Kidney tubule cell (primary cell): ENCODE measurements at regions not wholly inside any gene's neighbourhood (a gene's known extent, or its start where the extent isn't known, plus 50 kb on each side); places are given as distances from the start of the nearest gene placed in this dataset.

Source experiments
- DNase-seq: peaks from one replicate; pipeline ENCODE4 v3.0.0-alpha.2; 2018; ENCODE audit warnings: low spot score

DNA sequence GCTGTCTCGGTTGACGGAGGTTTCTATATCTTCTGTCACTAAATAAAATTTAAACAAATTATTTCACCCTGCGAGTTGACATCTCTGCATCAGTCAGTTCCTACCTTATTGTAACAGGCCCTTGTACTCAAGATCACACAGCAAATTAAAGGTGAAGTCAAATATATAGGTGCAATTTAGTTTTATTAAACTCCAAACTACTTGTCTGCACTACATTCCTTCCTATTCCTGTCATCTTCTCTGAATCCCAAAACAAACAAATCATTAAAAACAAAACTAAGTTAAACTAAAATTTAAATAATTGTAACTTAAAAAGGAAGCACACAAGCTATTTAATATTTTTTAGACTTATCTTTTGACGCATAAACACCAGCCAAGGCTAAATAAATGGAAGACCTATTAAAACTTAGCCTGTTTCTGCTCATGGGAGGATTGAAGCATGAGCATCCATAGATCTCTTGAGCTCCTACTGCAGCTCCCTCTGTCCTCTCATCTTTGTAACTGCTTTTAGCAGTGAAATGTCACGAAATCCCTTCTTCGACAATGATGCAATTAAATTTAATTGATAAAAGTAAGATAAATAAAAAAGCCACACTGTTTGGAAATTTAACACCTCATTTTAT, 1152.3 kb upstream of the GJE1 start:
- no peak for DNase-seq

GRCh38 chr6:140979642-140980091, 1153.1 kb upstream of the GJE1 start:
- peak; percentile 88 for DNase-seq

- no peak for DNase-seq
Observed at GRCh38 chr6:140977403-140977802, 1155.3 kb upstream of the GJE1 start.

DNA sequence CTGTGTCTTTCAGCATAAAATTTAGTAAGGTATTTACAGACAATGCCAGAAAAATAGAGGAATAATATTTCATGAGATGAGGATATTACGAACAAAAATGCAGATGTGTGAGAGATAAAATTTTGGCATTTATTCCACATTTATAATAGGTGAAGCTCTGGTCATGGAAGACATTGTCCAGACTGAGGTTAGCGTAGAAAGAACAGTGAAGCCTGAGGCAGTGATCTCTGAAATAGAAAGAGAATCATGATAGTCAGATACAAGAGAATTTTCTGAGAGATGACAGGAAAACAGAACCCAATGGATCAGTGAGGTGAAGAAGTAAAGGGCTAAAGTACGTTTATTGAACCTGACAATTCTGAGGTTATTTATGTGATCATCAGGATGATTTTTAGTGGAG, 1155.9 kb upstream of the GJE1 start:
- no peak for DNase-seq

DNA sequence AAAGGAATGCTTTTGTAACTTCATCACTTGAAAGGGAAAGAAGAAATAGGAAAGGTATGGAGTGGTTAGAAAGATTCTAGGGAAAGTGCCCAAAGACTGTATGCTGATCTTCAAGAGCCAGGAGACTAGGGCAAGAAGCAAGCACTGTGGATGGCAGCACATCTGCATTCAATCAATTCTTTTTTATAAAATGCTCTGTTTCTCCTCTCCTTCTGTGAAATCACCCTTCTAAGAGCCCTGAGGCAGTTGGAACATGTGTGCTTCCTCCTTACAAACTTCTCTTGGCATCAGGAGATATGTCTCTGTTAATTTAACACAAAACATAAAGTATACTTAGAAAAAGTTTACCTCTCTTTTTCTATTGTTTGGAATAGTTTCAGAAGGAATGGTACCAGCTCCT, 1162.2 kb upstream of the GJE1 start:
- DNase-seq: no peak

DNA sequence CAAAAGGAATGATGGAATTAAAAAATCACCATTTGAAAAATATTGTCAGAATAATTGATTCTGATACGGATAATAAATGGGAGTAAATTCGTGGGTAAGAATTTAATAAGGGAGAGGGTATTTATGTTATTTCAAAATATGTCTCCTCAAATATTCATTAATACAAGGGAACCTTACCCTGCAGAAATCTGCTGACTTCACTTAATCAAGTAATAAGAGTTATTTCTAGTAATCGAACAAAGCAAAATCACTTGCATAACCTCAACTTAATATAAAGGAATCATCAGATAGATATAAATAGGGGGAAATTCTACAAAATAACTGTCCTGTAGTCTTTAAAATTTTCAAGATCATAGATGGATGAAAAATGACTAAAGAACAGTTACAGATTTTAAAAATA, 1164.7 kb upstream of the GJE1 start:
- DNase-seq: no peak

DNA sequence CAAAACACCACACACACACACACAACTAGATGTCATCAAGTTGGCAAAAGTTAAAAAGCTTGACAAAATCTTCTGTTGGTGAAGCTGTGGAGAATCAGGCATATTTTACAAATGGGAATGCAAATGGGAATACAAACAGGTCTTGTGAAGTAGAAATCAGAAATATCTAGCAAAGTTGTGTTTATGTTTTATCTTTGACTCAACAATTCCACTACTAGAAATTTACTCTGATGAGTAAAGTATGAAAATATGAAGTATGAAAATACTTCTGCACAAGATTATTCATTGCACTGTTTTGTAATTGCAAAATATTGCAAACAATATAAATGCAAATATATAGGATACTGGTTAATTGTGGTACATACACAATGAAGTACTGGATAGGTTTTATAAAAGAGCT, 1166.0 kb upstream of the GJE1 start:
- DNase-seq: no peak

- DNase-seq: no peak
Observed at GRCh38 chr6:140960566-140960965, 1172.2 kb upstream of the GJE1 start.

DNA sequence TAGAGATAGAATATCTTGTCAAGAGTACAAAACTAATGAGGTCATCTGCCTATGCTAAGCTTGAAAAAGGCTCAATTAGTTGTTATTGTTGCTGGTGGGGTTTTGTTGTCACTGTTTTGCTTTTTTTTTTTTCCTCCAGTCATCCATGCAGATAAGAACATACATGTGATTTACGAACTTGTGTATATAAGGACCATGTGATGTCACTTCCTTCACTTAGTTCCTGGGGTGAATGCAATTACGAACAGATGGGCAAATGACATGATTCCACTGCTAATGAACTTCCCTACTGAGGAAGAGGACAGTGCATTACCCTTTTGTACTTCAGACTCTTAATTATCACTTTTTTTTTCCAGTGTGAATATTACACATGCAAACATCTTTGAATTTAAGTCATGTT, 1175.3 kb upstream of the GJE1 start:
- DNase-seq: no peak

GRCh38 chr6:140956571-140957369, 1176.0 kb upstream of the GJE1 start:
- DNase-seq: no peak

DNA sequence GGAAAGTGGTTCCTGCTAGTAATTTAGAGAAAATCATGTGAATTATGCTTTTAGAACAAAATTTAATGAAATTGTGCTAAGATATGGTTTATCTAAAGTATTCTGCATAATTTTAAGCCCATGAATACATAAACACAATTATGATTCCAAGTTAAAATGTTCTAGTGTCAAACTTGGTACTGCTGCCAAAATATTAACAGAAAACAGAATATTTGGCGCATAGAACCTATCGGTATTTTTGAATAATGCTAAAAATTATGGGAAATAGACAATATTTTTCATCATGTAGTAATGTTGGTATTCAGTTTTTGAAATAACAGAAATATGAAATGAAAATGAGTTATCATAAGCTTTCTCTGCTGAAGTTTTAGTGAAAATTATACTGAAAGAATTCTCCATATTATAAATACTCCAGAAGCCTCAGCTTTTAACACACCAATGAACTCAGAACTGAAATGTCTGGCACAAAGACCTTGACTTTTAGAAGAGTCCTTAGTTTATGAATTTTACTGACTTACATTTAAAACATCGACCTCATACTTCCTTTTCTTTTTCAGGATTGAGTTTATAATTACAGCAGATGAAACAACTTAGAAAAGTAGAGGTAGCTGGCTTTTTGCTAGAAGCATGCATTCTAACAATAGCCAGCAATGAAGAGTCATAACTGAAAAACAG, 1192.3 kb upstream of the GJE1 start:
- no peak for DNase-seq

DNA sequence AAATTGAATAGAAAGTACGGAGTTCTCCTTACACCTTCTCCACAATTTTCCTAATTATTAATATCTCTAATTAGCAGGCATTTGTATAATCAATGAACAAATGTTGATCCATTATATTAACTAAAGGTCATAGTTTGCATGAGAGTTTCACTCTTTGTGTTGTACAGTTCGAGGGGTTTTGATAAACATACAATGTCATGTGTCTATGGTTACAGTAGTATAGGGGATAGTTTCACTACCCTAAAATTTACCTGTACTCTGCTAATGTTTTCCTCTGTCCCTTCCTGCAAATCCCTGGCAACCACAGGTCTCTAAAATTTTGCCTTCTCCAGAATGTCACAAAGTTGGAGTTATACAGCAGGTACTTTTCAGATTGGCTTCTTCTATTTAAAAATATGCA, 1199.8 kb upstream of the GJE1 start:
- DNase-seq: no peak

GRCh38 chr6:140931581-140931980, 1201.1 kb upstream of the GJE1 start:
- no peak for DNase-seq

DNA sequence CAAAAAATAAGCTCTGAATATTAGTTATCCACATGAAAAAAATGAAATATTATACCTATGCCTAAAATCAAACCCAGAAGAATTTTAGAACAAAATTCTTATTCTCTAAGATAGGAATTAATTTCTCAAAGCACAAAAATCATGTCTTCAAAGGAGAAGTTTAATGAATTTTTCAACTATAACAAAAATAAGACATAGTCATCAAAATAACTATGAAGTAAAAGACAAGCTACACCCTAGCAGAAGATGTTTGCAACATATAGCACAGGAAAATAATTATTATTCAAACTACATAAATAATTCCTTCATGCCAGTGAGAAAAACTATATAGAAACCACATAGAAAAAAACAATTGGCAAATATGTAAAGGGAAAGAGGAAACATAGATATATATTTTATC, 1203.6 kb upstream of the GJE1 start:
- DNase-seq: no peak

- DNase-seq: no peak
Observed at GRCh38 chr6:140923048-140923447, 1209.7 kb upstream of the GJE1 start.

DNA sequence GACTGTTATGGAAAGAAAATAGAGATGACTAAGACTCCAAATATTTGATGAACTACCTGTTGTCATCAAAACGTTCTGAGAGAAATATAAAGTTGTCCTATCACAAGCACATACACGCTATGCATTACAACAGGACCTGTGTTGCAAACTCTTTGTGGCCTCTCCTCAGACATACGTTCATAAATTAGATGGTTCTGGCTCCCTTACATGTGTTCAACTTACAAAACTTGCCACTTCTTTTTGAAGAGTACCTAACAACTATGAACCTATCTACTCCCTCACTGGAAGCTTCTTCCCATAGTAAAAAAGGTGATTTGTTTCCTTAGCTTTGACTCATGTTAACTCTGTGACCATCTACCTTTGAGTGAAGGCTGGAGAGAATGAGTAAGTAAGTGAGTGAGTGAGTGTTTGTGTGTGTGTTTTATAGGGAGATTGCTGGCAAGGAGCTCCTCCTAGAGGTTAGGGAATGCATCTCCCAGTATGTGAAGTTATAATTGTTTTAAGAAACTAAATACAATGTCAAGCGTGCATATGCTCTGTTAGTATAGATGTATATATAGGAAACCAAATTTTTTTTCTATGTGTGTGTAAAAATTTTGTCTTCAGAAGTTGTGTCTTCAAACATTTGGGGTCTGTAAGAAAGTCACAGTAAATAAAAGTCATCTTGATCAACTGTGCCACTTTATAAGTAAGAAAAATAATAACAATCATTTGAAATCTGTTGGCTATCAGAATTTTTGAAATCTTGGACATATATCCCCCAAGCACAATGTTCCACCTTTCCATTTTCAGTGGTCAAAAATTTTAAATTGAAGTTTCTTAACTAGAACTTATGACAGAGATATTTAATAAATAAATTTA, 1211.1 kb upstream of the GJE1 start:
- peak; percentile 91 for DNase-seq

DNA sequence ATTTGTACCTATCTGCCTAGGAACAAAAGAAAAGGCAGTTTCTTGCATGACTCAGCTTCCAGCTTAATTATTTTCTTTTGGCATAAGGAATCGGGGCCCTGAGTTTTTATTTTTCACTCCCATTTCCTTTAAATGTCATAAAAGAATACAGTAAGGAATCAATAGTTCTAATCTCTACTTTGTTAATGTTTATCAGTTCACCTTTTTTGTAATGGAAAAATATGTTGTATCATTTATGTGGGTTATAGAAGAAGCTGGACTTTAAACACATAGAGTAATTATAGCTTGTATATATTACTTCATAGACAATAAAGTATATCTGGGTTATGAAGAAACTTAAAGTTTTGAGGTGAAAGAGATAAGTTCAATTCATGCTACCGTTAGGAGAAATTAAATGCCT, 1214.8 kb upstream of the GJE1 start:
- no peak for DNase-seq

DNA sequence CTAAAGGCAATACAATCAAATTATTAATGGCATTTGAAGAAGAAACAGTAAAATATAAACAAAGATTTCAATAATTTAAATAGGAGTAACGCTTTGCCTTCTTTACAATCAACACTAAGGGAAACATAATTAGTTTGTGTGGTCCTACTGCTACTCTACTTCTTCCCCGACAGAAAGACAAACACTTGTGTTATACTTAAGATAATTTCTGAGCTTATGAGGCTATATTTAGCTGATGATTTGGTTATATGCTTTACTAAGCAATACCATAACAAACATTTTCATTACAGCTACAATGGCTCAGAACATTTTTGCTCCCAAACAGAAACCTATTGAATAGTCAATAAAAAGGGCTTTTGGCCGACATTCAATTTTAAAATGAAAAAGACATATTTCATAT, 1217.2 kb upstream of the GJE1 start:
- no peak for DNase-seq

- DNase-seq: no peak
Observed at GRCh38 chr6:140915103-140915502, 1217.6 kb upstream of the GJE1 start.

DNA sequence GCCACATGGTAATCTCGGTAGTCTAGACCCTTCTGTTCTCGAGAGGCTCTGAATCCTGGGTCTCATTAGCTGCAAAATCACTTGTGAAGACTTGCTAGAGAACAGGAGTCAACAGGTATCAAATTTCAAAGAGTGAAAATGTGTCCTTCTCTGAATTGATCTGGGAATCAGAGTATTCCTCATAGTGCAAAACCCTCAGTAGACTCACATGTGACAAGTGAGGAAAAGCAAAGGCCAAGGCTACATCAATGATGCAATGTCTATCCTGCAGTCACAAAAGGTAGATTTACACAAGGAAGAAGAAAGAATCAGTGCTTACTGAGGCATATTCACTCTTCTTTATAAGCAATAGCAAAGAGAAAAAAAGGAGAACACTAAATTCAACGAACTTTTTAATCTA, 1220.0 kb upstream of the GJE1 start:
- no peak for DNase-seq

DNA sequence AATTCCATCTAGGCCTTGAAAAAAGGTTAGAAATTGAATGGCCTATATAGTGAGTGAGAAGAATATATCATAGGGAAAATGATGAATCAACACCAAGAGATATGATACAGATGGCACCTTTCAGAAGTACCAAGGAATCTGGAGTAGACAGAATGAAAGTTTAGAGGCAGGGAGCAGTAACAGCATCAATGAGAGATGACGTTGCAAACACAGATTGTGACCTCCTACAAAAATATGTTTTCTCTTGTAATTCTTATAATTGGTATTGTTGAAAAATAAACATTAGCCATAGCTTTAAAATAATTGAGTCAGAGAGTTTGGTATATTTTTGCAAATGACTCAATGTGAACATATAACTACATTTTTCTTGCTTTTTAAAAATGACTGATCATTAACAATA, 1223.1 kb upstream of the GJE1 start:
- no peak for DNase-seq

DNA sequence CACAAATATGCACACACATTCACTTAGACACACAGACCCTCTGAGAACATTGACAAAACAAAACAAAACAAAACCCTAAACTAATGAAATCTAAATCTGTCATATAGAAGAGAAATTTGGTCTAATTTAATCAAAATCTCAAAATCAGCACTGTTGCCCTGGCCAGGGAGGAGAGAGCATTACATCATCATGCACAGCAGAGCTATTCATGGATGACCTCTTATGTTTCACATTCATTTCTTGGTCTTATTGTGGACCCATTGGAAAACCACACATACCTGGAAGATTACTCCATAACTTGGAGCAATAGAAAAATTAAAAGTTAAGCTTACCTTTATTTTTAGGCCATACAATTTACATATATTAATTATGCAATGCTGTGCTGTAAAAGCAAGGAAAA, 1223.6 kb upstream of the GJE1 start:
- peak; percentile 72 for DNase-seq
